Dendritic cell treated with granulocyte-macrophage colony-stimulating factor and Interleukin-4, amounts not matched to agents 40 ng/mL and 50 ng/mL, for 4 days (primary cell): ENCODE measurements at regions not wholly inside any gene's neighbourhood (a gene's known extent, or its start where the extent isn't known, plus 50 kb on each side); places are given as distances from the start of the nearest gene placed in this dataset.

Source experiments
- H3K27ac Mint-ChIP-seq: one replicate; pipeline ENCODE4 v1.8.0; 2022; ENCODE audit warnings: mild to moderate bottlenecking, mixed read lengths
- H3K27me3 Mint-ChIP-seq: one replicate; pipeline ENCODE4 v1.8.0; 2022; ENCODE audit warnings: mild to moderate bottlenecking, mixed read lengths
- H3K36me3 Mint-ChIP-seq: one replicate; pipeline ENCODE4 v1.8.0; 2022; ENCODE audit warnings: low read depth, mixed read lengths
- H3K4me1 Mint-ChIP-seq: one replicate; pipeline ENCODE4 v1.8.0; 2022; ENCODE audit warnings: low read depth, mixed read lengths
- H3K4me3 Mint-ChIP-seq: one replicate; pipeline ENCODE4 v1.8.0; 2022; ENCODE audit warnings: mild to moderate bottlenecking, moderate library complexity, mixed read lengths
- H3K9me3 Mint-ChIP-seq: one replicate; pipeline ENCODE4 v1.8.0; 2022; ENCODE audit warnings: mixed read lengths
- intact Hi-C: fragments of 100-400 bp; cut with micrococcal nuclease; formaldehyde crosslinking; loops from one replicate; pipeline ENCODE4 v1.15.0; 2022

- Mint-ChIP-seq H3K4me3 (no peak overlapping the region), H3K27ac (no peak overlapping the region), H3K36me3 (no peaks in the 10 kb centered on the region), H3K27me3 (no peaks in the 10 kb centered on the region), H3K9me3 (no peaks in the 10 kb centered on the region), H3K4me1 (peaks cover 5% of the 10 kb centered on the region)
- intact Hi-C loops: no loop called here
Observed at GRCh38 chr3:23734481-23734880, 71.3 kb upstream of the UBE2E1 start.

- Mint-ChIP-seq H3K4me1 (peaks cover 6% of the 10 kb centered on the region), H3K36me3 (no peaks in the 10 kb centered on the region), H3K4me3 (no peak overlapping the region), H3K27me3 (no peaks in the 10 kb centered on the region), H3K9me3 (no peaks in the 10 kb centered on the region), H3K27ac (no peak overlapping the region)
- intact Hi-C loops: no loop called here
Observed at GRCh38 chr3:23735062-23735461, 70.7 kb upstream of the UBE2E1 start.

- Mint-ChIP-seq H3K4me3 (no peak overlapping the region), H3K4me1 (peaks cover 11% of the 10 kb centered on the region), H3K27me3 (no peaks in the 10 kb centered on the region), H3K27ac (no peak overlapping the region), H3K9me3 (no peaks in the 10 kb centered on the region), H3K36me3 (no peaks in the 10 kb centered on the region)
- intact Hi-C loops: no loop called here
Observed at GRCh38 chr3:23735535-23736326, 70.0 kb upstream of the UBE2E1 start.

DNA sequence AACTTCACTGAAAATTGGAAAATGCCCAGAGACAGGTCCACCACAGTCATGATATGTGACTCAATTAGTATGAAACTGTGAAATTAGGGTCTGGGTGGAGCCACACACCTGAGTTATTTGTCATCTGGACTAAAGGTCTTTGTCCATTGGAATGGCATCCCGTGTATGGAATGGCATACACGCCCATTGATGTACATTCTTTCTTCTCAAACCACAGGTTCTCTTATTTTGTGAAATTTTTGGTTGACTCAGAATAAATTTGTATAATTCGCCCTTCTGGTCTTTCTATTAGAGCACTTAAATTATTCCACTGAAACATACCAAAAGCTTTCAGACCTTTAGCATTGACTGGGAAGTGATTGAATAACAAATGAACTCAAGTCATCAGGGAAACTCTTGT, 66.8 kb upstream of the UBE2E1 start:
- no peaks in the 10 kb centered on the region for H3K36me3 Mint-ChIP-seq
- H3K27ac Mint-ChIP-seq: peak overlapping the region; percentile 50
- peaks cover 17% of the 10 kb centered on the region for H3K4me1 Mint-ChIP-seq
- intact Hi-C loops: no loop called here
- H3K4me3 Mint-ChIP-seq: no peak overlapping the region
- peaks cover 2% of the 10 kb centered on the region for H3K27me3 Mint-ChIP-seq
- no peaks in the 10 kb centered on the region for H3K9me3 Mint-ChIP-seq

GRCh38 chr3:23739536-23739935, 66.2 kb upstream of the UBE2E1 start:
- H3K4me3 Mint-ChIP-seq: no peak overlapping the region
- H3K4me1 Mint-ChIP-seq: peaks cover 17% of the 10 kb centered on the region
- peak overlapping the region; percentile 50 for H3K27ac Mint-ChIP-seq
- no peaks in the 10 kb centered on the region for H3K36me3 Mint-ChIP-seq
- peaks cover 2% of the 10 kb centered on the region for H3K27me3 Mint-ChIP-seq
- intact Hi-C loops: no loop called here
- H3K9me3 Mint-ChIP-seq: no peaks in the 10 kb centered on the region

DNA sequence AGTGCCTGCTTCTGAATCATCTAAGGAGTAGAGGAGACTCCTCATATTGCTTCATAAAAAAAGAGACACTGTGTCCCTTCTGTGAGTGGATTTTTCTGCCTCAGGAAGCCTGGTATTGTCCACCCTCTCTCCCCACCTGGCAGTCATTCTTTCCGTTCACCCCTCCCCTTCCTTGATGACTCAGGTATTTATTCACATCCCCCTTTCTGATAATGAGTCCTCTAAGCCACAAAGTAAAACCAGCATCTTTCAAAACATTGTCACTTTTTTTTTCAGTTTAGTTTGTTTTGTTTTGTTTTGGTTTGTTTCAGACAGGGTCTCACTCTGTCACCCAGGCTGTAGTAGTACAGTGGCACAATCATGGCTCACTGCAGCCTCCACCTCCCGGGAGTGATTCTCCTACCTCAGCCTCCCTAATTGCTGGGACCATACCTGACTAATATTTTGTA, 65.2 kb upstream of the UBE2E1 start:
- H3K27ac Mint-ChIP-seq: peak overlapping the region; percentile 56
- H3K4me3 Mint-ChIP-seq: no peak overlapping the region
- intact Hi-C loops: loop anchor here (10.0 kb wide), 1 partner anchor 536 kb away; the partner anchor contains the start of gene UBE2E2
- no peaks in the 10 kb centered on the region for H3K36me3 Mint-ChIP-seq
- peaks cover 17% of the 10 kb centered on the region for H3K4me1 Mint-ChIP-seq
- peaks cover 2% of the 10 kb centered on the region for H3K27me3 Mint-ChIP-seq
- H3K9me3 Mint-ChIP-seq: no peaks in the 10 kb centered on the region

GRCh38 chr3:23741036-23741706, 64.6 kb upstream of the UBE2E1 start:
- Mint-ChIP-seq H3K9me3 (no peaks in the 10 kb centered on the region), H3K4me1 (peaks cover 17% of the 10 kb centered on the region), H3K36me3 (no peaks in the 10 kb centered on the region), H3K4me3 (no peak overlapping the region), H3K27me3 (peaks cover 2% of the 10 kb centered on the region), H3K27ac (peak overlapping the region; percentile 56)
- intact Hi-C loops: loop anchor here (10.0 kb wide), 1 partner anchor 536 kb away; the partner anchor contains the start of gene UBE2E2

- Mint-ChIP-seq H3K27me3 (peaks cover 2% of the 10 kb centered on the region), H3K9me3 (no peaks in the 10 kb centered on the region), H3K36me3 (no peaks in the 10 kb centered on the region), H3K4me3 (no peak overlapping the region), H3K27ac (no peak overlapping the region), H3K4me1 (peaks cover 23% of the 10 kb centered on the region)
- intact Hi-C loops: loop anchor here (10.0 kb wide), 1 partner anchor 538 kb away; the partner anchor contains the start of gene UBE2E2
Observed at GRCh38 chr3:23743141-23743784, 62.5 kb upstream of the UBE2E1 start.

DNA sequence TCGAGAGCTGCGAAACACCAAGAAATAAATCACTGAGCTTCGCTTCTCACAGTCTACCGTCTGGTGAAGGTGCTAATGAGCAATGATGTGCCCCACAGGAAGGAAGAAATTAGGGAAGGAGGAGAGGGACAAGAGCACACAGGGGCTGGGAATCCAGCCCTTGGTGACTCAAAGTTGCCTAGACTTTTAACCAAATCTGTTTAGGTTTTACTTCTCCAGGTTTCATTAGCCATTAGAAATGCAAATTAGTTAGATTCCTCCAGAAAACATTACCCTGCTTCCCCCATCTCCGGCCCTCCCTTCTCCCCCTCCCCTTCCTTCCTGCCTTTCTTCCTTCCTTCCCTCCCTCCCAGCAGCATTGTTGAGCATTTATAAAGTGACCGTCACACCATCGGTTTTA, 59.3 kb upstream of the UBE2E1 start:
- H3K36me3 Mint-ChIP-seq: no peaks in the 10 kb centered on the region
- H3K27me3 Mint-ChIP-seq: no peaks in the 10 kb centered on the region
- H3K9me3 Mint-ChIP-seq: no peaks in the 10 kb centered on the region
- no peak overlapping the region for H3K4me3 Mint-ChIP-seq
- H3K4me1 Mint-ChIP-seq: peaks cover 27% of the 10 kb centered on the region
- no peak overlapping the region for H3K27ac Mint-ChIP-seq
- intact Hi-C loops: loop anchor here (5.0 to 10.0 kb wide), 2 partner anchors 61 to 542 kb away; partner anchors contain the start of genes UBE2E1 and UBE2E2

- H3K4me1 Mint-ChIP-seq: peaks cover 29% of the 10 kb centered on the region
- no peaks in the 10 kb centered on the region for H3K27me3 Mint-ChIP-seq
- H3K4me3 Mint-ChIP-seq: no peak overlapping the region
- intact Hi-C loops: loop anchor here (5.0 to 10.0 kb wide), 2 partner anchors 59 to 543 kb away; partner anchors contain the start of genes UBE2E1 and UBE2E2
- H3K9me3 Mint-ChIP-seq: no peaks in the 10 kb centered on the region
- no peaks in the 10 kb centered on the region for H3K36me3 Mint-ChIP-seq
- H3K27ac Mint-ChIP-seq: peak overlapping the region; percentile 33
Observed at GRCh38 chr3:23747841-23748240, 57.9 kb upstream of the UBE2E1 start.

DNA sequence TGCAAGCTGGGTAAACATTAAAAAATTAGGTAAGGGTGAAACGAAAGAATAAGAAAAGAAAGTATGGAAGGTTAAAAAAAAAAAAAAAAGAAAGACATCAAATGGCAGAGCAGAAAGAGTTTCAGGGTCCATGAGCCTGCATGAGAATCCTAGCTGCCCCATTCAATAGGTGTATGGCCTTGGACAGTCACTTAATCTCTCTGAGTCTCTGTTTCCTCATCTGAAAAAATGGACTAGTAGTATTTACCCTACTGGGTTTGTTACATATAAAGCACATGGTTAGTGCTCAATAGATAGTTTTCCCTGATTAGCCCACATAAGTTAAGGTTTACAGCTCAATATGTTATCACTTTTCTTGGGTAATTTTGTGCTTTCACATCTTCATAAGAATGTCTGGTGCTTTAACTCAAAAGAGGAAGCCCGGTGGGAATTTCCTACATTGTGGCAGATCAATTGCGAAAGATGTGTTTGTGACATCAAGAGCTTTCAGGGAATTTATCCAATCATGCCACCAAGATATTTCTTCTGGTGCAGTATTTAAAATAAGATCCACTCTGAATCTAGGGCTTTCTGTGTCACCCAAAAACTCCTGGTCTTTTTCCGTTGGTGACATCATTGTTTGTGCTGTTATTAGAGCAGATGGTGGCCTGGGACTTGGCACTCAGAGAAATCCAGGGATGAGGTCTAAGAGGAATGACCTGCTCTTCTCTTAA, 57.2 kb upstream of the UBE2E1 start:
- Mint-ChIP-seq H3K4me3 (no peak overlapping the region), H3K9me3 (no peaks in the 10 kb centered on the region), H3K27ac (peak overlapping the region; percentile 33), H3K27me3 (no peaks in the 10 kb centered on the region), H3K4me1 (peaks cover 29% of the 10 kb centered on the region), H3K36me3 (no peaks in the 10 kb centered on the region)
- intact Hi-C loops: loop anchor here (5.0 to 10.0 kb wide), 2 partner anchors 59 to 544 kb away; partner anchors contain the start of genes UBE2E1 and UBE2E2

GRCh38 chr3:23749609-23750008, 56.1 kb upstream of the UBE2E1 start:
- no peaks in the 10 kb centered on the region for H3K36me3 Mint-ChIP-seq
- intact Hi-C loops: loop anchor here (5.0 to 10.0 kb wide), 2 partner anchors 58 to 545 kb away; partner anchors contain the start of genes UBE2E1 and UBE2E2
- H3K4me1 Mint-ChIP-seq: peaks cover 29% of the 10 kb centered on the region
- H3K27me3 Mint-ChIP-seq: no peaks in the 10 kb centered on the region
- no peak overlapping the region for H3K4me3 Mint-ChIP-seq
- H3K27ac Mint-ChIP-seq: peak overlapping the region; percentile 33
- no peaks in the 10 kb centered on the region for H3K9me3 Mint-ChIP-seq

- Mint-ChIP-seq H3K4me1 (peaks cover 29% of the 10 kb centered on the region), H3K27me3 (no peaks in the 10 kb centered on the region), H3K4me3 (no peak overlapping the region), H3K36me3 (no peaks in the 10 kb centered on the region), H3K9me3 (no peaks in the 10 kb centered on the region), H3K27ac (peak overlapping the region; percentile 33)
- intact Hi-C loops: no loop called here
Observed at GRCh38 chr3:23750573-23751210, 55.1 kb upstream of the UBE2E1 start.
